Suppressor macrophage treated with lipopolysaccharide for 1 hour (primary cell): ENCODE measurements at regions not wholly inside any gene's neighbourhood (a gene's known extent, or its start where the extent isn't known, plus 50 kb on each side); places are given as distances from the start of the nearest gene placed in this dataset.
"Not testable (repeated sequence)": the region's sequence is repeated elsewhere in the genome, so short reads cannot be mapped to it uniquely, and the experiment has no call there.

Experiments
- DNase-seq, 3 donors: peaks; one replicate each; pipeline ENCODE4 v3.0.0-alpha.2; 2020 to 2022

- no peak for DNase-seq
Measured at GRCh38 chr19:20287070-20287469, 120.1 kb downstream of the ZNF486 start.

- not testable (repeated sequence) for DNase-seq
Measured at GRCh38 chr19:20285876-20286275, 118.9 kb downstream of the ZNF486 start.

GRCh38 chr19:20279516-20279915, 112.5 kb downstream of the ZNF486 start:
- DNase-seq, result no peak

GRCh38 chr19:20278342-20278741, 111.3 kb downstream of the ZNF486 start:
- DNase-seq, result peak in 2 of 3 donors; percentile 36 to 53

GRCh38 chr19:20276732-20277082, 109.7 kb downstream of the ZNF486 start:
- DNase-seq, result not testable (repeated sequence)

GRCh38 chr19:20276011-20276731, 109.2 kb downstream of the ZNF486 start:
- DNase-seq, result no peak

GRCh38 chr19:20273951-20274570, 107.0 kb downstream of the ZNF486 start:
- no peak for DNase-seq

- DNase-seq, result no peak
Measured at GRCh38 chr19:20273376-20273775, 106.4 kb downstream of the ZNF486 start.

- not testable (repeated sequence) for DNase-seq
Measured at GRCh38 chr19:20272627-20273010, 105.6 kb downstream of the ZNF486 start.

GRCh38 chr19:20271927-20272626, 105.1 kb downstream of the ZNF486 start:
- DNase-seq, result not testable (repeated sequence)

GRCh38 chr19:20271215-20271926, 104.4 kb downstream of the ZNF486 start:
- DNase-seq, result no peak

GRCh38 chr19:20269461-20269860, 102.4 kb downstream of the ZNF486 start:
- no peak for DNase-seq

- not testable (repeated sequence) for DNase-seq
Measured at GRCh38 chr19:20261513-20261912, 94.5 kb downstream of the ZNF486 start.

- not testable (repeated sequence) for DNase-seq
Measured at GRCh38 chr19:20260738-20261137, 93.7 kb downstream of the ZNF486 start.

GRCh38 chr19:20259615-20260014, 92.6 kb downstream of the ZNF486 start:
- DNase-seq, result no peak

- DNase-seq, result no peak
Measured at GRCh38 chr19:20256606-20257005, 89.6 kb downstream of the ZNF486 start.

GRCh38 chr19:20254121-20254520, 87.1 kb downstream of the ZNF486 start:
- DNase-seq, result no peak

- DNase-seq, result no peak
Measured at GRCh38 chr19:20252613-20253012, 85.6 kb downstream of the ZNF486 start.

GRCh38 chr19:20250627-20251026, 83.6 kb downstream of the ZNF486 start:
- no peak for DNase-seq

- no peak for DNase-seq
Measured at GRCh38 chr19:20250121-20250520, 83.1 kb downstream of the ZNF486 start.
